ENCODE measurements at regions not wholly inside any gene's neighbourhood (a gene's known extent, or its start where the extent isn't known, plus 50 kb on each side); places are given as distances from the start of the nearest gene placed in this dataset.
"Not testable (repeated sequence)": the region's sequence is repeated elsewhere in the genome, so short reads cannot be mapped to it uniquely, and the experiment has no call there.

DNA sequence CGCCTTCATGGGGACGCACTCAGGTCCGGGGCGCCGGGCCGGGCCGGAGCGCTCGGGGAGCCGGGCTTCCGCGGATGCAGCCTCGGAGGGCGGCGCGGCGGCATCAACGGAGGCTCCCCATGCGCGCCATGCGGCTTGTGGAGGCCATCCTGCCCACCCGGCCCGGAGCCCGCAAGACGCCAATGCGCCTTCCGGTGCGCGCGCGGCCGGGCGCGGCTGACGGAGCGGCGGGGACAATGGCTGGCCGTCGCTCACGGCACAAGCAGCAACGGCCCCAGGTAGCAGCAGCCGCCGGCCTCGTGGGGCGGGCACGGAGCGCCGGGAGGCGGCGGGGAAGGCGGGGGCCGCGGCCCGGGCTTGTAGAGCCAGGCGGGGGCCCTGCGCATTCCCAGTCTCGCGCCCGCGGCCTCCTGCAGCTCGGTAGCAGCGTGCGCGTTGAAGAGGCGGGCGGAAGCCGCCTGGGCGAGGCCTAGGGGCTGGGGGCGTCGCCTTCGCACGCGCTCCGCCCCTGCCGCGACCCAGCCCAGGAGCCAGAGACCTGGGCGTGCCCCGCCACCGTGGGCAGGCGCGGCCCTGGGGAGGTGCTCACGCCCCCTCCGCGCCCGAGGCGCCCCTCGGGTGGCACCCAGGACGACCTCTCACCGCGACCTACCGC lies 168.6 kb upstream of the PRKX start:
- DNase-seq, result not testable (repeated sequence)

DNA sequence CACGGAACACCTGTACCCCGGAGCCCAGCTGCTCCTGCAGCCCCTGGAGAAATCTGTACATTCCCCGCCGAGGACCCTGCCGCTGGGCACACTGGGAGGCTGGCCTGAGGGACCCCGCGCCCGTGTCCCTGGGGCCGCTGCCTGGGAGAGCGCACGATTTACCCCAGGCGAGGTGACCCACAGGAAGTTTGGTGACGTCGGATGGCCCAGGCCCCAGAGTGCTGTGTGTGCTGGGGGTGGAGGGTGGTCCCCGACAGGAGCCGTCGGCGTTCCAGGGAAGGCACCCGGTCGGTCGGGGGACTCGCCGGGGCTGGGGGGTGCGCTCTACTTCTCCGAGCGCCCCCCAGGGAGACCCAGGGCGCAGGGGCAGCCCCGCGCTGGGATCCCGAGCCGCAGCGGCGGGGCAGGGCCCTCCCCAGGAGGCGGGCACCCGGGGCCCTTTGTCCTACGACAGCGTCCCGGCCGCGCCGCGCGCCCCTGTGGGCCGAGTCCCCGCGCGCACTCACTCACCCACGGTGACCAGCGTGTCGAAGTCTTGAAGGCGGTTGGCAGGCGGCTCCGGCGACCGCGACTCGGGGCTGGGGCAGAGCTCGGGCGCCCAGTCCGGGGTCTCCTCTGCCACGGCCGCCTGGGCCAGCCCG lies 167.9 kb upstream of the PRKX start:
- not testable (repeated sequence) for DNase-seq

DNA sequence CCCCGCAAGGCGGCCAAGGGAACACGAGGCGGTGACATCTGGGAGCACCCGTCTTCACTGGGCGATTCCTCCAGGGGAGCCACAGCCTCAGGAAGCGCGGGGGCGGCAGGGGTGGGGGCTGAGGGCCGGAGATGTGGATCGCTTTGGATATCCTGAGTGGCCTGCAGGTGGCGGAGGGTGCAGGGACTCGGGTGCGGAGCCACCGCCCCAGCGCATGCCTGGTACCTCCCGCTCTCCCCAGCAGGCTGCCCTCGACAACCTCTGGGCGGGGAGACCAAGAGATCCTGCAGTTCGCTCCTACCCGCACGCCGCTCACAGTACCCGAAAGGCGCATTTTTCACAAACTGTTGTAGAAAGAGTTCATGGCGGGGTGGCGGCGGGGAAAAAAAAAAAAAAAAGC lies 162.9 kb upstream of the PRKX start:
- DNase-seq, result not testable (repeated sequence)

DNA sequence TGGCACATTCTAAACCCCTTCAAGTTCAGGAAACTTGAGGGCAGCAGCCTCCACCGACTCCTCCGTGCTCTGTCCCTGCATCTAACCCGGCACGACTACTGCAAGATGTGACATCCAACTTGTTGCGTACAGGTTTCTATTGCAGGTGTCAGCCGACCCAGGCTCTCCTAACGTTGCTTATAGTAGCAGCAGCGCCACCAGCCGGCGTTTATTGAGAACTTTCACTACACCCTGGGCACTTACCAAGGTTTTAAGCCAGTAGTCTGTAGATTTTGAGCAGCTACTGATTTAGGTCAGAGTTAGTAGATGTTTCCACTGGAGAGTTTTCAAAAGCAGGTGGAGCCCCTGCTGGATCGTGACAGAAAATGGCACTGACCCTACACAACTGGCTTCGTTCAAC lies 162.2 kb upstream of the PRKX start:
- DNase-seq, result not testable (repeated sequence)

DNA sequence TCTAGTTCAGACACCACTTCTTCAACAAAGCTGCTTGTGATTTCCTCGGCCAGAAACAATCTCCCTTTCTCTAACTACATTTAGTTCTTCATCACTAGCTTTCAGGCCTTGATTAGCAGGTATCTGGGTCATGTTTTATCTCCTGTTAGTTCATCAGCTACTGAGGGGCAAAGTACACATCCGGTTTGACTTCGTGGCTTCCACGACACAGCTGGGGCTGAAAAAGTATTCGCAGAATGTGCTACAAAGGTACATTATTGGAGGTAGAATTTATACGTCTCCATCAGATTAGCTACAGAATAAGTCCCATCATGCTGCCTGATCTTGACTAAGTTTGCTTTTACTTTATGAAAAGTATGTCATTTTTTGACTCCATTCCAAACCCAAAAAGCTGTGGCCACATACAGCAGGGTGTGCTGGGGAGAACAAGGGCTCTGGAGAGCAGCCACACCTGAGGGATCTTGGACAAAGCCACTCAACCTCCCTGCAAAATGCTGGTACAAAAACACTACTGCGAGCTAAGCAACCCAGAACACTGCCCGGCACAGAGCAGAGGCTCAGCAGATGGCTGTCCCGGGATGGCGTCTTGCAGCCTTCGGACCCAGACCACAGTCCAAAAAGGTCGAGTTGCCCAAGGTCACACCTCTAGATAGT lies 158.9 kb upstream of the PRKX start:
- DNase-seq, result not testable (repeated sequence)

DNA sequence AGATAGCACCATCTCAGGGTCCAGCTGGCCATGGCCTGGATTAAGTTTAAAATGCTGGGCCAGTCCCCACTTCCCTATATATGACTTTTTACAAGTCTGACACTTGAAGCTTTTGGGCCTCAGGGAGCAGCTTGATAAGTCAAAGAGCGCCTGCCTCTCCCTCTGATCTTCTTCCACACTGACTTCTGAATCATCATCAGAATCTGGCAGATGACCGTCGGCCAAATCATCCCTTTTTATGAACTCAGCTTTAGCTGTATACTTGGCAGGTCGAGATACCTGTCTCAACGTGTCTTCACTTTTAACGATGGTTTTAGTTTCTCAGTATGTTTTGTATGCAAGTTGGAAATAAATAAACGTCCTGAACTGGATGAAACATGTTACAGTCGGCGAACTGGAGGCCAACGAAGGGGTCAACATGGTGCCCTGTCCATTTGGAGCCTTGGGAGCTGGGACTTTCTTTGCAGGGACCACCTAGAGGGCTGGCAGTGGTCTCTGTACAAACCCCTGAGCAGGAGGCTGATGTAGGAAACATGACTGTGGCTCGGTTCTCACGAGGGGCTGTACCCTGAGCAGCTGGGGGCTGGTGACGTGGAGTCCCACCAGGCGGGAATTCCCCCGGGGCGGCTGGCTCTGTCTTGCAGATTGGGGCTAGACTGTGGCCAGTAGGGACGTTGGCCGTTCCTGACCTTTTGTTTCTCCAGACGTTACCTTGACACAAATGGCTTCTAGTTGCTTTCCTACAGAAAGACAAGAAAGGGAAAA lies 153.8 kb upstream of the PRKX start:
- not testable (repeated sequence) for DNase-seq

DNA sequence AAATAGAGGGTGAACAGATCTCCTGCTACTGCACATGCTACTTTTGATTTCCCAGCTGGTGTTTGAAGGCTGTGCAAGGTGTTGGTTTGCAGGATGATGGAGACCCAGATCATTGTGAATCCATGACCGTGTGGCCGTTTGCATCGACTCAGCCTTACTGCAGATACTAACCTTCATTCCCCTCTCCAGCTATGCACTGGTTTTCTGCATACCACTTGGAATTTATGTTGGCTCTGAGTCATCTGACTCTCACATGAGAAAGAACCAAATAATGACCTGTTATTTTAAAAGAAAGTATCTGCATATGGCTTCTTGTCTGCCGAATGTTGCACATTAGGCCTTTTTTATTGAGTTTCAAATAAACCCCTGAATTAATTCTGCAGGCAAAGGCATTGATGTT lies 144.9 kb upstream of the PRKX start:
- DNase-seq, result not testable (repeated sequence)

DNA sequence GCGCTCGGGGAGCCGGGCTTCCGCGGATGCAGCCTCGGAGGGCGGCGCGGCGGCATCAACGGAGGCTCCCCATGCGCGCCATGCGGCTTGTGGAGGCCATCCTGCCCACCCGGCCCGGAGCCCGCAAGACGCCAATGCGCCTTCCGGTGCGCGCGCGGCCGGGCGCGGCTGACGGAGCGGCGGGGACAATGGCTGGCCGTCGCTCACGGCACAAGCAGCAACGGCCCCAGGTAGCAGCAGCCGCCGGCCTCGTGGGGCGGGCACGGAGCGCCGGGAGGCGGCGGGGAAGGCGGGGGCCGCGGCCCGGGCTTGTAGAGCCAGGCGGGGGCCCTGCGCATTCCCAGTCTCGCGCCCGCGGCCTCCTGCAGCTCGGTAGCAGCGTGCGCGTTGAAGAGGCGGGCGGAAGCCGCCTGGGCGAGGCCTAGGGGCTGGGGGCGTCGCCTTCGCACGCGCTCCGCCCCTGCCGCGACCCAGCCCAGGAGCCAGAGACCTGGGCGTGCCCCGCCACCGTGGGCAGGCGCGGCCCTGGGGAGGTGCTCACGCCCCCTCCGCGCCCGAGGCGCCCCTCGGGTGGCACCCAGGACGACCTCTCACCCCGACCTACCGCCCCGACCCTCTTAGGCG lies 130.2 kb upstream of the PRKX start:
- not testable (repeated sequence) for DNase-seq

DNA sequence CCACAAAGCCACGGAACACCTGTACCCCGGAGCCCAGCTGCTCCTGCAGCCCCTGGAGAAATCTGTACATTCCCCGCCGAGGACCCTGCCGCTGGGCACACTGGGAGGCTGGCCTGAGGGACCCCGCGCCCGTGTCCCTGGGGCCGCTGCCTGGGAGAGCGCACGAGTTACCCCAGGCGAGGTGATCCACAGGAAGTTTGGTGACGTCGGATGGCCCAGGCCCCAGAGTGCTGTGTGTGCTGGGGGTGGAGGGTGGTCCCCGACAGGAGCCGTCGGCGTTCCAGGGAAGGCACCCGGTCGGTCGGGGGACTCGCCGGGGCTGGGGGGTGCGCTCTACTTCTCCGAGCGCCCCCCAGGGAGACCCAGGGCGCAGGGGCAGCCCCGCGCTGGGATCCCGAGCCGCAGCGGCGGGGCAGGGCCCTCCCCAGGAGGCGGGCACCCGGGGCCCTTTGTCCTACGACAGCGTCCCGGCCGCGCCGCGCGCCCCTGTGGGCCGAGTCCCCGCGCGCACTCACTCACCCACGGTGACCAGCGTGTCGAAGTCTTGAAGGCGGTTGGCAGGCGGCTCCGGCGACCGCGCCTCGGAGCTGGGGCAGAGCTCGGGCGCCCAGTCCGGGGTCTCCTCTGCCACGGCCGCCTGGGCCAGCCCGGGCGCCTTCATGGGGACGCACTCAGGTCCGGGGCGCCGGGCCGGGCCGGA lies 129.5 kb upstream of the PRKX start:
- DNase-seq, result not testable (repeated sequence)

DNA sequence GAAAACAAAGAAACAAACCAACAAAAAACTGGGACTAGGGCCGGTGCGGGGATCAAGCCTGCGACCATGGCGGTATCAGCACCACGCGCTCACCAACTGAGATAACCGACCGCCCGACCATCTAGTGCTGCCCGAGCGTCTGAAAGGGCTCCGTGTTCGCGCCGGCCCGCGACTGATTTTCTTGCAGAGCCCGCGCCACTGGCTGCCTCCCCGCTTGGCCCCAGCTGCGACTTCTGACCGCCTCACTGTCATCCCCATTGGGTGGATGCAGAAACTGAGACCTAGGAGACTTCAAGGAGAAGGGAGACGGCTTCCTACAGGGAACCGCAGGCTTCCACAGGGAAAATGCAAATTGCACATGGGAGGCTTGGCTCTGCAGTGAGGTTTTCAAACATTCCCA lies 125.3 kb upstream of the PRKX start:
- not testable (repeated sequence) for DNase-seq

DNA sequence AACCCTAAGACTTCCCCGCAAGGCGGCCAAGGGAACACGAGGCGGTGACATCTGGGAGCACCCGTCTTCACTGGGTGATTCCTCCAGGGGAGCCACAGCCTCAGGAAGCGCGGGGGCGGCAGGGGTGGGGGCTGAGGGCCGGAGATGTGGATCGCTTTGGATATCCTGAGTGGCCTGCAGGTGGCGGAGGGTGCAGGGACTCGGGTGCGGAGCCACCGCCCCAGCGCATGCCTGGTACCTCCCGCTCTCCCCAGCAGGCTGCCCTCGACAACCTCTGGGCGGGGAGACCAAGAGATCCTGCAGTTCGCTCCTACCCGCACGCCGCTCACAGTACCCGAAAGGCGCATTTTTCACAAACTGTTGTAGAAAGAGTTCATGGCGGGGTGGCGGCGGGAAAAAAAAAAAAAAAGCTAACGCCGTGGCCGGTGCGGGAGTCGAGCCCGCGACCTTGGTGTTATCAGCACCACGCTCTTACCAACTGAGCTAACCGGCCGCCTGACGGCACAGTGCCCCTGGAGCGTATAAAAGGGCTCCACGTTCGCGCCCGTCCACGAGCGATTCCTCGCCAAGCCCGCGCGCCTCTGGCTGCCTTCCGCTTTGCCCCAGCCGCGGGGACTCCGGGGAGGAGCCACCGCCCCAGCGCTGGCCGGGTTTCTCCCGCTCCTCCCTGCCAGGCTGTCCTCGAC lies 124.7 kb upstream of the PRKX start:
- DNase-seq, result not testable (repeated sequence)

DNA sequence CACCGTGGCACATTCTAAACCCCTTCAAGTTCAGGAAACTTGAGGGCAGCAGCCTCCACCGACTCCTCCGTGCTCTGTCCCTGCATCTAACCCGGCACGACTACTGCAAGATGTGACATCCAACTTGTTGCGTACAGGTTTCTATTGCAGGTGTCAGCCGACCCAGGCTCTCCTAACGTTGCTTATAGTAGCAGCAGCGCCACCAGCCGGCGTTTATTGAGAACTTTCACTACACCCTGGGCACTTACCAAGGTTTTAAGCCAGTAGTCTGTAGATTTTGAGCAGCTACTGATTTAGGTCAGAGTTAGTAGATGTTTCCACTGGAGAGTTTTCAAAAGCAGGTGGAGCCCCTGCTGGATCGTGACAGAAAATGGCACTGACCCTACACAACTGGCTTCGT lies 123.8 kb upstream of the PRKX start:
- DNase-seq, result not testable (repeated sequence)

DNA sequence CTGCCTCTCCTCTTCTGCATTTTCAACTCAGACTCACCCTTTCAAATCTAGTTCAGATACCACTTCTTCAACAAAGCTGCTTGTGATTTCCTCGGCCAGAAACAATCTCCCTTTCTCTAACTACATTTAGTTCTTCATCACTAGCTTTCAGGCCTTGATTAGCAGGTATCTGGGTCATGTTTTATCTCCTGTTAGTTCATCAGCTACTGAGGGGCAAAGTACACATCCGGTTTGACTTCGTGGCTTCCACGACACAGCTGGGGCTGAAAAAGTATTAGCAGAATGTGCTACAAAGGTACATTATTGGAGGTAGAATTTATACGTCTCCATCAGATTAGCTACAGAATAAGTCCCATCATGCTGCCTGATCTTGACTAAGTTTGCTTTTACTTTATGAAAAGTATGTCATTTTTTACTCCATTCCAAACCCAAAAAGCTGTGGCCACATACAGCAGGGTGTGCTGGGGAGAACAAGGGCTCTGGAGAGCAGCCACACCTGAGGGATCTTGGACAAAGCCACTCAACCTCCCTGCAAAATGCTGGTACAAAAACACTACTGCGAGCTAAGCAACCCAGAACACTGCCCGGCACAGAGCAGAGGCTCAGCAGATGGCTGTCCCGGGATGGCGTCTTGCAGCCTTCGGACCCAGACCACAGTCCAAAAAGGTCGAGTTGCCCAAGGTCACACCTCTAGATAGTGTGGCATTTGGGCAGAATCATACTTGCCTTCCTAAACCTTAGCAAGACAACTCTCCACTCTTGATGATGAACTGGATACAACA lies 120.5 kb upstream of the PRKX start:
- DNase-seq, result not testable (repeated sequence)

DNA sequence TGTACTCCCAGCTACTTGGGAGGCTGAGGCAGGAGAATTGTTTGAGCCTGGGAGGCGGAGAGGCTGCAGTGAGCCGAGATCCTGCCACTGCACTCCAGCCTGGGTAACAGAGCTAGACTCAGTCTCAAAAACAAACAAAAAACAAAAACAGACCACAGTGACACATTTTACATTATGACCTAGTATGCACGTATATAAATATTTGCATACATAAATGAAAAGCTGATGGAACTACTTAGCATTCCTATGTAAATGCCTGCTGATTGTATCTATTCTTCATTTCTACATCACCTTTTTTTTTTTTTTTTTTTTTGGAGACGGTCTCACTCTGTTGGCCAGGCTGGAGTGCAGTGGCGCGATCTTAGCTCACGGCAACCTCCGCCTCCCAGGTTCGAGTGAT lies 116.6 kb upstream of the PRKX start:
- DNase-seq, result not testable (repeated sequence)

DNA sequence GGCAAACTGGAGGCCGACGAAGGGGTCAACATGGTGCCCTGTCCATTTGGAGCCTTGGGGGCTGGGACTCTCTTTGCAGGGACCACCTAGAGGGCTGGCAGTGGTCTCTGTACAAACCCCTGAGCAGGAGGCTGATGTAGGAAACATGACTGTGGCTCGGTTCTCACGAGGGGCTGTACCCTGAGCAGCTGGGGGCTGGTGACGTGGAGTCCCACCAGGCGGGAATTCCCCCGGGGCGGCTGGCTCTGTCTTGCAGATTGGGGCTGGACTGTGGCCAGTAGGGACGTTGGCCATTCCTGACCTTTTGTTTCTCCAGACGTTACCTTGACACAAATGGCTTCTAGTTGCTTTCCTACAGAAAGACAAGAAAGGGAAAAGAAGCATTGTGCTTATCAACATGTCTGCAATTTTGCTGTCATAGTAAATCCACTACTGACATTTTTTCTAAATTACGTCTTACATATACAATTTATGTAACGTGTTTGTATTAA lies 115.6 kb upstream of the PRKX start:
- not testable (repeated sequence) for DNase-seq

DNA sequence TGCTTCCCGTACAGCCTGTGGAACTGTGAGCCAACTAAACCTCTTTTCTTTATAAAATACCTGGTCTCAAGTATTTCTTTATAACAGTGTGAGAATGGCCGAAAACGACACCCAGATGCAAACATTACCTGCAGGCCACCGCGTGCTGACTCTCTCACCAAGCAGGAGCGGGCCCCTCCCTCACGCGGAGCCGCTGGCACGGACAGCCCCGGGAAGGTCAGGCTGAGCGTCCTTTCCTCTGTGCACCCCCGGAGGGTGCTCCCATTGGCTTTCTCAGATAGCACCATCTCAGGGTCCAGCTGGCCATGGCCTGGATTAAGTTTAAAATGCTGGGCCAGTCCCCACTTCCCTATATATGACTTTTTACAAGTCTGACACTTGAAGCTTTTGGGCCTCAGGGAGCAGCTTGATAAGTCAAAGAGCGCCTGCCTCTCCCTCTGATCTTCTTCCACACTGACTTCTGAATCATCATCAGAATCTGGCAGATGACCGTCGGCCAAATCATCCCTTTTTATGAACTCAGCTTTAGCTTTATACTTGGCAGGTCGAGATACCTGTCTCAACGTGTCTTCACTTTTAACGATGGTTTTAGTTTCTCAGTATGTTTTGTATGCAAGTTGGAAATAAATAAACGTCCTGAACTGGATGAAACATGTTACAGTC lies 115.1 kb upstream of the PRKX start:
- not testable (repeated sequence) for DNase-seq

DNA sequence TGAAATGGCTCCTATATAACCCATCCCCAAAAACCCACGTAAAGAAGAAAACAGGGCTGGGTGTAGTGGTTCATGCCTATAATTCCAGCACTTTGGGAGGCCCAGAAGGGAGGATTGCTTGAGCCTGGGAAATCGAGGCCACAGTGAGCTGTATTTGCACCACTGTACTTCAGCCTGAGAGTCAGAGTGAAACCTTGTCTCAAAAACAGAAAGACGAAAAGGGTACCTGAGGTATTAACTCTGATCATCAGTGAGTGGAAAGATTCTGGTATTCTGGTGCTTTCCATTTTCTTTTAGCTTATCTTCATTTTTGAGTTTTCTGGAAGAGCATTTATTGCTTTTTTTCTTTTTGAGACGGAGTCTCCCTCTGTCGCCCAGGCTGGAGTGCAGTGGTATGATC lies 110.6 kb upstream of the PRKX start:
- DNase-seq, result not testable (repeated sequence)

DNA sequence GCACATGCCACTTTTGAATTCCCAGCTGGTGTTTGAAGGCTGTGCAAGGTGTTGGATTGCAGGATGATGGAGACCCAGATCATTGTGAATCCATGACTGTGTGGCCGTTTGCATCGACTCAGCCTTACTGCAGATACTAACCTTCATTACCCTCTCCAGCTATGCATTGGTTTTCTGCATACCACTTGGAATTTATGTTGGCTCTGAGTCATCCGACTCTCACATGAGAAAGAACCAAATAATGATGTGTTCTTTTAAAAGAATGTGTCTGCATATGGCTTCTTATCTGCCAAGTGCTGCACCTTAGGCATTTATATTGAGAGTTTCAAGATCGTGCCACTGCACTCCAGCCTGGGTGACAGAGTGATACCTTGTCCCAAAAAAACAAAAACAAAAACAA lies 106.7 kb upstream of the PRKX start:
- DNase-seq, result no peak

DNA sequence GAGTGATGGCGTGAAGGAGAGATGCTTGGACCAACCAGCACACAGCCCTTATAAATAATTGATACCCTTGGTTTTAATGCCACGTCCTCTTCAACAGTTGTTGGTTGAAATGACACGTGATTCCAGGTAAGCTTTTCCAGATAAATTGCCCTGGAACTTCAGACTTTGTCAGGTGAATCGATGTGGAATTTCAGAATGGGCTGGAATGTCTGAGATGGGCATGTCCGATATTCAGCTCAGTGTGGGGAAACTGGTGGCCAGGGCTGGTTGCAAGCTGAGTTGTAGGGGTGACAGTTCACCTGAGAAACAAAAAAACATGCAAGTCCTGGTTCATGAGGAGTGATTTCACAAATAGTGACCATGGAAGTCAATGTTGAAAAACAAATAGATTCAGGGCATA lies 104.0 kb upstream of the PRKX start:
- not testable (repeated sequence) for DNase-seq

All from activated effector memory CD4-positive, alpha-beta T cell treated with Interleukin-2 at 50 U/mL for 16 hours (primary cell).